ENCODE measurements at regions not wholly inside any gene's neighbourhood (a gene's known extent, or its start where the extent isn't known, plus 50 kb on each side); places are given as distances from the start of the nearest gene placed in this dataset.

DNA sequence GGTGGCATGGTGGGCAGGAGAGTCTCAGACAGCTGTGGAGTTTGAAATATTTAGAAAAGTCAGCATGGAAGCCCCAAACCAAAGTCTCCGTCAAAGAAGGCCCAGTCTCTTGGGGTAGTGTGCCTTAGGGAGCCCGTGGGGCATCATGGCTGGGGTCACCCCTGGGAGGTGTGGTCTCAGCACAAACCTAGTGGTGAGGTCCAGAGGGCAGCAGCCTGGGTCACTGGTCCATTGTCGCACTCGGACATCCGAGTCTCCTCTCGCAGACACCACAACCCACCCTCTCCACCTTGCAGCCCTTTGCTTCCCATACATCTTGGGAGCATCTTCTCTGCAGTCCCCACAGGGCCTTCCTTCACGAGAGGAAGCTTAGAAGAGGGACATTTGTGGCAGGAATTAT lies 588.0 kb upstream of the TMEM132C start:
- no peak for DNase-seq (ENCODE audit: extremely low read depth, insufficient read length)
- H3K27me3 ChIP-seq (replicated peaks; ENCODE audit: control insufficient read depth, insufficient read depth, low read length) = no peaks in the 10 kb centered on the region
- TF ChIP-seq, protein P1, sequence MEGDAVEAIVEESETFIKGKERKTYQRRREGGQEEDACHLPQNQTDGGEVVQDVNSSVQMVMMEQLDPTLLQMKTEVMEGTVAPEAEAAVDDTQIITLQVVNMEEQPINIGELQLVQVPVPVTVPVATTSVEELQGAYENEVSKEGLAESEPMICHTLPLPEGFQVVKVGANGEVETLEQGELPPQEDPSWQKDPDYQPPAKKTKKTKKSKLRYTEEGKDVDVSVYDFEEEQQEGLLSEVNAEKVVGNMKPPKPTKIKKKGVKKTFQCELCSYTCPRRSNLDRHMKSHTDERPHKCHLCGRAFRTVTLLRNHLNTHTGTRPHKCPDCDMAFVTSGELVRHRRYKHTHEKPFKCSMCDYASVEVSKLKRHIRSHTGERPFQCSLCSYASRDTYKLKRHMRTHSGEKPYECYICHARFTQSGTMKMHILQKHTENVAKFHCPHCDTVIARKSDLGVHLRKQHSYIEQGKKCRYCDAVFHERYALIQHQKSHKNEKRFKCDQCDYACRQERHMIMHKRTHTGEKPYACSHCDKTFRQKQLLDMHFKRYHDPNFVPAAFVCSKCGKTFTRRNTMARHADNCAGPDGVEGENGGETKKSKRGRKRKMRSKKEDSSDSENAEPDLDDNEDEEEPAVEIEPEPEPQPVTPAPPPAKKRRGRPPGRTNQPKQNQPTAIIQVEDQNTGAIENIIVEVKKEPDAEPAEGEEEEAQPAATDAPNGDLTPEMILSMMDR (IDR thresholded peaks at IDR 0.05; ENCODE audit: insufficient read depth, low read length, poor library complexity, severe bottlenecking) = no peak

DNA sequence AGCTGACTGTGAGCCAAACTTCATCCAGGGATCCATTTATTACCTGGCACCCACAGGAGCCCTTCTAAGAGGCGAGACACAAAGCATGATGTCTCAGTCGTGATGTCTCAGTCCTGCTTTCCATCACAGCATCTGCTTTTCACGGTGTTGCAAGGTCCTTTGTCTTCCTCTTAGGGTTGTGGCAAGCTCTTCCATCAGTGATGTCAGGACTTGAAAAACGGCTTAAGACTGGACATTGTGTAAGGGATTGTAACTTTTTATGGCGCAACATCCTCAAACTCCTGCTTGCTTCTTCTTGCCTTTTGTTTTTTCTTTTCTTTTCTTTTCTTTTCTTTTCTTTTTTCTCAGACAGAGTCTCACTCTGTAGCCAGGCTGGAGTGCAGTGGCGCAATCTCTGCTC lies 586.5 kb upstream of the TMEM132C start:
- TF ChIP-seq, protein P1 (IDR thresholded peaks at IDR 0.05; ENCODE audit: insufficient read depth, low read length, poor library complexity, severe bottlenecking) = no peak
- Histone ChIP-seq H3K36me3 (ENCODE audit: control insufficient read depth, insufficient read depth, low read length) (no peaks in the 10 kb centered on the region), H3K4me3 (replicated peaks; ENCODE audit: low read depth, low read length) (no peak overlapping the region), H3K27me3 (replicated peaks; ENCODE audit: control insufficient read depth, insufficient read depth, low read length) (no peaks in the 10 kb centered on the region)
- no peak for DNase-seq (ENCODE audit: extremely low read depth, insufficient read length)

More for the DNA sequence above, 588.0 kb upstream of the TMEM132C start:
- no peaks in the 10 kb centered on the region for H3K36me3 ChIP-seq (ENCODE audit: control insufficient read depth, insufficient read depth, low read length)
- no peak overlapping the region for H3K4me3 ChIP-seq (replicated peaks; ENCODE audit: low read depth, low read length)

DNA sequence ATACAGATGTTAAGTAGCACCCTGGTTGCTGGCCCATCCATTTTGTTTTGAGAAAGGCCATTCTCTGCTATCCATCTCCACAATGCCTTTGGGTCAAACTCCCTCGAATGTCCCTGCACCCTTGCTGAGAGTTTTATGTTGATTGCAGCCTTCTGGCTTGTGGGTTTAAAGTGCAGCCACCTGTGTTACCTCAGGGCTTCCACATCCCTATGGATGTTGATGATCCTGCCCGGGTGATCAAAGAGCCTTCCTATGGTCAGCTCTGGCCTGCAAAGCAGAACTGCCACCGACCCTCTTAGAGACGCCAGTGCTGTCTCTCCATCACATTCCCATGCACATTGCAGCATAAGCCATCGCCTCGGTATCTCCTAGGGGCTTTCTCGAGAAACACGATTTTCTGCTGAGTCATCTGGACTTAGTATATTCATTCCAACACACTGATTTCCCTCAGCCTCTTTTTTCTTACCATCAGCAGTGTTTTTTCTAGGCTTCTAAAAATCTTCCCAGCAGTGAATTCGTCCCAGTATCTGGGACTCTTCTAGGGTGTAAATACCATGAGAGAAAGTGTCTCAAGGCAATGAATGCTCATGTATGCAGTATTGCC lies 585.7 kb upstream of the TMEM132C start:
- Histone ChIP-seq H3K36me3 (ENCODE audit: control insufficient read depth, insufficient read depth, low read length) (no peaks in the 10 kb centered on the region), H3K4me3 (replicated peaks; ENCODE audit: low read depth, low read length) (no peak overlapping the region), H3K27me3 (replicated peaks; ENCODE audit: control insufficient read depth, insufficient read depth, low read length) (no peaks in the 10 kb centered on the region)
- no peak for DNase-seq (ENCODE audit: extremely low read depth, insufficient read length)
- TF ChIP-seq, protein P1 (IDR thresholded peaks at IDR 0.05; ENCODE audit: insufficient read depth, low read length, poor library complexity, severe bottlenecking) = no peak

DNA sequence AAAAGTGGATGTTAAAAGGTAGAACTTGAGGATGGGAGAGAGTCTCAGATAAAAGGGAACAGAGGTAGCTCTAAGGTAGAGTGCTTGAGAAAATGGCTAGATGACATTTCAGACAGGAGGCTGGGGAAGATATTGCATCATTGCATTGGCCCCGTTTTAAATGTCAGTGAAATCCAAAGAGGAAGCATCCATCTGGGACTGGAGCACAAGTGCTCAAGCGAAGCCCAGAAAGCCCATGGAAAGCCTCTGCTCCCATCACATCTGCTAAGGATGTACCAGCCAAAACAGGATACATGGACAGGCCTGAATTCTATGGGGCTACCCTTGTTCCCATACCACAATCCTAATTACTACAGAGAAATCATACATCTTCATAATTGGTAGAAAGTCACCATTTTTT lies 581.5 kb upstream of the TMEM132C start:
- no peak overlapping the region for H3K4me3 ChIP-seq (replicated peaks; ENCODE audit: low read depth, low read length)
- H3K36me3 ChIP-seq (ENCODE audit: control insufficient read depth, insufficient read depth, low read length) = no peaks in the 10 kb centered on the region
- TF ChIP-seq, protein P1 (IDR thresholded peaks at IDR 0.05; ENCODE audit: insufficient read depth, low read length, poor library complexity, severe bottlenecking) = no peak
- no peak for DNase-seq (ENCODE audit: extremely low read depth, insufficient read length)
- H3K27me3 ChIP-seq (replicated peaks; ENCODE audit: control insufficient read depth, insufficient read depth, low read length) = no peaks in the 10 kb centered on the region

DNA sequence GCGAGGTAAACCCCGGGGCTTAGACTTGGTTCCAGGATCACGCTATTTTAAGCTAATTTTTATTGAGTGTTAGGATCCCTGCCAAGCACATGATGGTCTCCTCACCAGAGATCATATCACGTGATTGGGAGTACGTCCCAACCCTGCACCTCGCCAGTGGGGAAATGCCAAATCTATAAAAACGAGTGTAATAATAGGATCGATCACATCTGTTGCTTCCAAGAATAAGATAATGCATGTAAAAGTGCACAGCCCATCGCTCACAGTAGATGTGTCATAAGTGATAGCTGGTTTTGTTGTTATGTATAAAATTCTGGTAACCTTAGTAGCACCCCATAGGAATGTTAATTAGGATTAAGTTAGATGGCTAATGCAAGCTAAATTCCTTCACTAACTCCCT lies 581.0 kb upstream of the TMEM132C start:
- no peak for DNase-seq (ENCODE audit: extremely low read depth, insufficient read length)
- no peaks in the 10 kb centered on the region for H3K27me3 ChIP-seq (replicated peaks; ENCODE audit: control insufficient read depth, insufficient read depth, low read length)
- H3K36me3 ChIP-seq (ENCODE audit: control insufficient read depth, insufficient read depth, low read length) = no peaks in the 10 kb centered on the region
- H3K4me3 ChIP-seq (replicated peaks; ENCODE audit: low read depth, low read length) = no peak overlapping the region
- TF ChIP-seq, protein P1 (IDR thresholded peaks at IDR 0.05; ENCODE audit: insufficient read depth, low read length, poor library complexity, severe bottlenecking) = no peak

DNA sequence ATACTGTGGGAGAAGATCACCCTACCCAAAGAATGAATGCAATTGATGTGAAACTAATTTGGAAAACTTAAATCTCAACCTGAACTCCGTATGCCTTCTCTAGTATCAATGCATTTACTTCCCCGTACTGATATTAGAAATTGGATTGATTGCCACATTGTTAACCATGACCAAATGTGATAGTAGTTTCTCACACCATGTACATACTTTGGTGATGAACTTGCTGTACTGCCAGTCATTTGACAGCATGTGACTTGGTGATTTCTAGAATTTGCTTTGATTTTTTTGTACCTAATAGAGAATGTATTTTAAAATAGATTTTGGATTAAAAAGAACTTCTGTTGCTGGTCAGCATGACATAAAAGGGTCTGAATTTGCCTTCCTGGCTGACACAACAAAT lies 579.8 kb upstream of the TMEM132C start:
- Histone ChIP-seq H3K27me3 (replicated peaks; ENCODE audit: control insufficient read depth, insufficient read depth, low read length) (no peaks in the 10 kb centered on the region), H3K36me3 (ENCODE audit: control insufficient read depth, insufficient read depth, low read length) (no peaks in the 10 kb centered on the region), H3K4me3 (replicated peaks; ENCODE audit: low read depth, low read length) (no peak overlapping the region)
- DNase-seq (ENCODE audit: extremely low read depth, insufficient read length) = no peak
- TF ChIP-seq, protein P1 (IDR thresholded peaks at IDR 0.05; ENCODE audit: insufficient read depth, low read length, poor library complexity, severe bottlenecking) = no peak

Measured in GM06990 (cell line).